Osteocyte (in vitro differentiated cells): ENCODE measurements at regions not wholly inside any gene's neighbourhood (a gene's known extent, or its start where the extent isn't known, plus 50 kb on each side); places are given as distances from the start of the nearest gene placed in this dataset.

Experiments
- DNase-seq: peaks from one replicate; pipeline ENCODE4 v3.0.0; 2021; ENCODE audit warnings: mixed read lengths; ENCODE audit not compliant: unreplicated experiment; ENCODE audit errors: extremely low spot score
- H3K27ac Mint-ChIP-seq: one replicate; pipeline ENCODE4 v1.8.0; 2021; ENCODE audit warnings: mild to moderate bottlenecking, mixed read lengths; ENCODE audit not compliant: unreplicated experiment
- H3K27me3 Mint-ChIP-seq: one replicate; pipeline ENCODE4 v1.8.0; 2021; ENCODE audit warnings: mixed read lengths; ENCODE audit not compliant: unreplicated experiment
- H3K36me3 Mint-ChIP-seq: one replicate; pipeline ENCODE4 v1.8.0; 2021; ENCODE audit warnings: mixed read lengths; ENCODE audit not compliant: unreplicated experiment
- H3K4me1 Mint-ChIP-seq: one replicate; pipeline ENCODE4 v1.8.0; 2021; ENCODE audit warnings: mixed read lengths; ENCODE audit not compliant: unreplicated experiment
- H3K4me3 Mint-ChIP-seq: one replicate; pipeline ENCODE4 v1.8.0; 2021; ENCODE audit warnings: mild to moderate bottlenecking, moderate library complexity, mixed read lengths; ENCODE audit not compliant: unreplicated experiment
- H3K9me3 Mint-ChIP-seq: one replicate; pipeline ENCODE4 v1.8.0; 2021; ENCODE audit warnings: mixed read lengths; ENCODE audit not compliant: unreplicated experiment
- CTCF ChIP-seq: fragments of 200-600 bp; sonication (generic); IDR thresholded peaks from 2 replicates; pipeline ENCODE4 v1.5.0; 2021; ENCODE audit warnings: antibody characterized with exemption, mild to moderate bottlenecking, moderate library complexity

GRCh38 chr18:67268530-67268929 is 248.0 kb downstream of the DSEL start:
- DNase-seq = no peak
- peaks cover 8% of the 10 kb centered on the region for H3K9me3 Mint-ChIP-seq
- H3K4me1 Mint-ChIP-seq = peaks cover 39% of the 10 kb centered on the region
- no peak overlapping the region for H3K27ac Mint-ChIP-seq
- no peaks in the 10 kb centered on the region for H3K27me3 Mint-ChIP-seq
- no peak overlapping the region for H3K4me3 Mint-ChIP-seq
- H3K36me3 Mint-ChIP-seq = peaks cover 7% of the 10 kb centered on the region
- TF ChIP-seq CTCF = no peak

- no peak for TF ChIP-seq CTCF
- DNase-seq = no peak
- H3K9me3 Mint-ChIP-seq = peaks cover 7% of the 10 kb centered on the region
- peaks cover 3% of the 10 kb centered on the region for H3K36me3 Mint-ChIP-seq
- no peaks in the 10 kb centered on the region for H3K27me3 Mint-ChIP-seq
- H3K4me1 Mint-ChIP-seq = peaks cover 47% of the 10 kb centered on the region
- no peak overlapping the region for H3K4me3 Mint-ChIP-seq
- H3K27ac Mint-ChIP-seq = peak overlapping the region; percentile 82
These were observed 250.0 kb downstream of the DSEL start for GRCh38 chr18:67266246-67267237.

- H3K27ac Mint-ChIP-seq = peak overlapping the region; percentile 82
- no peak for DNase-seq
- TF ChIP-seq CTCF = no peak
- H3K4me1 Mint-ChIP-seq = peaks cover 49% of the 10 kb centered on the region
- H3K9me3 Mint-ChIP-seq = peaks cover 7% of the 10 kb centered on the region
- peaks cover 3% of the 10 kb centered on the region for H3K36me3 Mint-ChIP-seq
- peak overlapping the region; percentile 4 for H3K4me3 Mint-ChIP-seq
- no peaks in the 10 kb centered on the region for H3K27me3 Mint-ChIP-seq
These were observed 250.9 kb downstream of the DSEL start for GRCh38 chr18:67265464-67266245.

- H3K4me3 Mint-ChIP-seq = no peak overlapping the region
- no peak for TF ChIP-seq CTCF
These were observed 254.5 kb downstream of the DSEL start for GRCh38 chr18:67261931-67262552.

More at GRCh38 chr18:67261931-67262552, 254.5 kb downstream of the DSEL start:
- H3K27me3 Mint-ChIP-seq = no peaks in the 10 kb centered on the region
- DNase-seq = no peak
- H3K4me1 Mint-ChIP-seq = peaks cover 38% of the 10 kb centered on the region
- no peaks in the 10 kb centered on the region for H3K9me3 Mint-ChIP-seq
- H3K36me3 Mint-ChIP-seq = no peaks in the 10 kb centered on the region
- no peak overlapping the region for H3K27ac Mint-ChIP-seq
